ENCODE measurements at regions not wholly inside any gene's neighbourhood (a gene's known extent, or its start where the extent isn't known, plus 50 kb on each side); places are given as distances from the start of the nearest gene placed in this dataset.

GRCh38 chr5:104375345-104375744 is 812.8 kb upstream of the NUDT12 start:
- Mint-ChIP-seq H3K9me3 (peaks cover 0 to 12% (median under 1%) of the 10 kb centered on the region in 8 donors), H3K4me3 (no peak overlapping the region), H3K4me1 (no peaks in the 10 kb centered on the region), H3K36me3 (no peaks in the 10 kb centered on the region), H3K27ac (no peak overlapping the region), H3K27me3 (no peaks in the 10 kb centered on the region)
- POLR2A ChIA-PET (ENCODE audit: partially characterized antibody): no interaction called here
- DNase-seq: no peak
- H3K4me3 ChIP-seq (ENCODE audit: low read length in 2 of 2): no peak overlapping the region
- no peaks in the 10 kb centered on the region for H3K36me3 ChIP-seq (ENCODE audit: insufficient read depth, low read length)
- intact Hi-C loops (cut with micrococcal nuclease): no loop called here
- H3K9me3 ChIP-seq (ENCODE audit: control insufficient read depth in 1 of 2, low read length in 2 of 2): no peaks in the 10 kb centered on the region
- CTCF ChIA-PET (ENCODE audit: partially characterized antibody): no interaction called here
- H3K27me3 ChIP-seq (ENCODE audit: insufficient read depth, low read length): no peaks in the 10 kb centered on the region
- no peaks in the 10 kb centered on the region for H3K4me1 ChIP-seq (ENCODE audit: insufficient read depth, low read length)
- H3K27ac ChIP-seq (ENCODE audit: low read depth, low read length): no peak overlapping the region

DNA sequence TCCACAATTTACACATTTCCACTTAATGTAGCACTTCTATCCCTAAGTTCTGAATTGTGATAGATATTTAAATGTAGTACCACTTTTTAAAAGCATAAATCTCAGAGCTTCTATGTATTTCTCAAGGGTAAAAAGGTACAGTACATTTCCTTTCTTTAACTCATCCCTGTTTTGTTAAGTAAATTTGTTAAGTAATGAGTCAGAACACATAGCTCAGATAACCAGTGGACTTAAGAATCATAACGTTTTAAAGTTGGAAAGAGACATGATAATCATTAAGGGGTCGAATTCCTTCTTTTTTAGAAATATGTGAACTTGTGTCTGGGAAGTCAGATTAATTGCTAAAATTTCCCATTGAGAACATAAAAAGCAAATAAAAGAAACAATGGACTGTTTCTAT is 810.2 kb upstream of the NUDT12 start:
- Mint-ChIP-seq H3K9me3 (peaks cover 0 to 16% (median under 1%) of the 10 kb centered on the region in 8 donors), H3K36me3 (no peaks in the 10 kb centered on the region), H3K4me3 (no peak overlapping the region), H3K27ac (no peak overlapping the region), H3K4me1 (no peaks in the 10 kb centered on the region), H3K27me3 (no peaks in the 10 kb centered on the region)
- POLR2A ChIA-PET (ENCODE audit: partially characterized antibody): no interaction called here
- CTCF ChIA-PET (ENCODE audit: partially characterized antibody): no interaction called here
- intact Hi-C loops (cut with micrococcal nuclease): no loop called here
- no peaks in the 10 kb centered on the region for H3K4me1 ChIP-seq (ENCODE audit: insufficient read depth, low read length)
- H3K27me3 ChIP-seq (ENCODE audit: insufficient read depth, low read length): no peaks in the 10 kb centered on the region
- H3K27ac ChIP-seq (ENCODE audit: low read depth, low read length): no peak overlapping the region
- no peak for DNase-seq
- no peaks in the 10 kb centered on the region for H3K9me3 ChIP-seq (ENCODE audit: control insufficient read depth in 1 of 2, low read length in 2 of 2)
- no peak overlapping the region for H3K4me3 ChIP-seq (ENCODE audit: low read length in 2 of 2)
- no peaks in the 10 kb centered on the region for H3K36me3 ChIP-seq (ENCODE audit: insufficient read depth, low read length)

- Mint-ChIP-seq H3K27ac (no peak overlapping the region), H3K27me3 (no peaks in the 10 kb centered on the region), H3K4me3 (no peak overlapping the region), H3K9me3 (peaks cover 0 to 20% (median 2%) of the 10 kb centered on the region in 8 donors), H3K4me1 (no peaks in the 10 kb centered on the region), H3K36me3 (no peaks in the 10 kb centered on the region)
- H3K4me1 ChIP-seq (ENCODE audit: insufficient read depth, low read length): no peaks in the 10 kb centered on the region
- H3K9me3 ChIP-seq (ENCODE audit: control insufficient read depth in 1 of 2, low read length in 2 of 2): no peaks in the 10 kb centered on the region
- no peaks in the 10 kb centered on the region for H3K36me3 ChIP-seq (ENCODE audit: insufficient read depth, low read length)
- DNase-seq: no peak
- POLR2A ChIA-PET (ENCODE audit: partially characterized antibody): no interaction called here
- no peaks in the 10 kb centered on the region for H3K27me3 ChIP-seq (ENCODE audit: insufficient read depth, low read length)
- no peak overlapping the region for H3K4me3 ChIP-seq (ENCODE audit: low read length in 2 of 2)
- intact Hi-C loops (cut with micrococcal nuclease): no loop called here
- CTCF ChIA-PET (ENCODE audit: partially characterized antibody): interaction anchor here (0.7 kb wide), 1 partner anchor 19 kb away, joined by 3 read pairs; no protein-coding TSS in a partner anchor
- H3K27ac ChIP-seq (ENCODE audit: low read depth, low read length): no peak overlapping the region
Measured at GRCh38 chr5:104372376-104372775, 809.8 kb upstream of the NUDT12 start.

DNA sequence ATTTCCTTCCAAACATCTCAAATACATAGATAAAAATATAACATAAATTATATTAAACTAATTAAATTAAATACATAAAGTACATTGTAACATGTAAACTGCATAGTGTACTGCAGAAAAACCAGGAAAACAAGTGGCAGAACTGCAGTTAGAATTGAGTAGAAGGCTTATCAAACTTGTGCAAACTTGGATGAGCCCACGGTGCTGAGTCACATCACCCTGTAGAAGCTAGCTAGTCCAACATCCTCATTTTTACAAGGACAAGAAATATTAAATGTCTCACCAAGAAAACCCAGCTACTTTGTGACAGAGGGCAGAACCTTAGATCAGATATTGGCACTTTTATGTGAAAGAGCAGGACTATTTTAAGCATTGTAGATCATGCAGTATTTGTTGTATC is 807.9 kb upstream of the NUDT12 start:
- ChIA-PET POLR2A (ENCODE audit: partially characterized antibody) (no interaction called here), CTCF (ENCODE audit: partially characterized antibody) (no interaction called here)
- Histone ChIP-seq H3K9me3 (ENCODE audit: control insufficient read depth in 1 of 2, low read length in 2 of 2) (no peaks in the 10 kb centered on the region), H3K27ac (ENCODE audit: low read depth, low read length) (no peak overlapping the region), H3K4me1 (ENCODE audit: insufficient read depth, low read length) (no peaks in the 10 kb centered on the region), H3K27me3 (ENCODE audit: insufficient read depth, low read length) (no peaks in the 10 kb centered on the region), H3K36me3 (ENCODE audit: insufficient read depth, low read length) (no peaks in the 10 kb centered on the region), H3K4me3 (ENCODE audit: low read length in 2 of 2) (no peak overlapping the region)
- H3K4me3 Mint-ChIP-seq: no peak overlapping the region
- no peak for DNase-seq
- no peaks in the 10 kb centered on the region for H3K27me3 Mint-ChIP-seq
- no peaks in the 10 kb centered on the region for H3K4me1 Mint-ChIP-seq
- H3K9me3 Mint-ChIP-seq: peaks cover 0 to 26% (median 4%) of the 10 kb centered on the region in 8 donors
- no peaks in the 10 kb centered on the region for H3K36me3 Mint-ChIP-seq
- no peak overlapping the region for H3K27ac Mint-ChIP-seq
- intact Hi-C loops (cut with micrococcal nuclease): no loop called here

GRCh38 chr5:104367978-104368377 is 805.4 kb upstream of the NUDT12 start:
- Mint-ChIP-seq H3K27ac (no peak overlapping the region), H3K36me3 (no peaks in the 10 kb centered on the region), H3K4me3 (no peak overlapping the region), H3K4me1 (no peaks in the 10 kb centered on the region), H3K9me3 (peaks cover 0 to 23% (median 4%) of the 10 kb centered on the region in 8 donors), H3K27me3 (no peaks in the 10 kb centered on the region)
- Histone ChIP-seq H3K36me3 (ENCODE audit: insufficient read depth, low read length) (no peaks in the 10 kb centered on the region), H3K27ac (ENCODE audit: low read depth, low read length) (no peak overlapping the region), H3K27me3 (ENCODE audit: insufficient read depth, low read length) (no peaks in the 10 kb centered on the region), H3K9me3 (ENCODE audit: control insufficient read depth in 1 of 2, low read length in 2 of 2) (no peaks in the 10 kb centered on the region), H3K4me1 (ENCODE audit: insufficient read depth, low read length) (no peaks in the 10 kb centered on the region), H3K4me3 (ENCODE audit: low read length in 2 of 2) (no peak overlapping the region)
- intact Hi-C loops (cut with micrococcal nuclease): no loop called here
- ChIA-PET CTCF (ENCODE audit: partially characterized antibody) (no interaction called here), POLR2A (ENCODE audit: partially characterized antibody) (no interaction called here)
- no peak for DNase-seq

GRCh38 chr5:104363567-104363966 is 801.0 kb upstream of the NUDT12 start:
- Histone ChIP-seq H3K9me3 (ENCODE audit: control insufficient read depth in 1 of 2, low read length in 2 of 2) (no peaks in the 10 kb centered on the region), H3K36me3 (ENCODE audit: insufficient read depth, low read length) (no peaks in the 10 kb centered on the region), H3K27ac (ENCODE audit: low read depth, low read length) (no peak overlapping the region), H3K4me3 (ENCODE audit: low read length in 2 of 2) (no peak overlapping the region), H3K27me3 (ENCODE audit: insufficient read depth, low read length) (no peaks in the 10 kb centered on the region), H3K4me1 (ENCODE audit: insufficient read depth, low read length) (no peaks in the 10 kb centered on the region)
- Mint-ChIP-seq H3K9me3 (peaks cover 0 to 14% (median 2%) of the 10 kb centered on the region in 8 donors), H3K4me1 (no peaks in the 10 kb centered on the region), H3K27me3 (no peaks in the 10 kb centered on the region), H3K27ac (no peak overlapping the region), H3K4me3 (no peak overlapping the region), H3K36me3 (no peaks in the 10 kb centered on the region)
- no peak for DNase-seq
- intact Hi-C loops (cut with micrococcal nuclease): no loop called here
- ChIA-PET POLR2A (ENCODE audit: partially characterized antibody) (no interaction called here), CTCF (ENCODE audit: partially characterized antibody) (no interaction called here)

DNA sequence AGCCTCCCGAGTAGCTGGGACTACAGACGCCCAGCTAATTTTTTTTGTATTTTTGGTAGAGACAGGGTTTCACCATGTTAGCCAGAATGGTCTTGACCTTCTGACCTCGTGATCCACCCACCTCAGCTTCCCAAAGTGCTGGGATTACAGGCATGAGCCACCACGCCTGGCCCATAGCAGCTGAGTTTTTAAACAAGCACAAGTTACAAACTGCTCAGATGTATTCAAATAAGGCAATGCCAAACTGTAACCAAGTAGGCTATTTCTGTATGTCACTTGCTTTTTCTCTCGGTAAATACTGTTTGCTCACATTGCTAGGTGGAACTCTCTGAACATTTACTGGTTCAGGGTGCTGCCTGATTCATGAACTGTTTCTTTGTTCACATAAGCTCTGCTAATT is 799.3 kb upstream of the NUDT12 start:
- no peaks in the 10 kb centered on the region for H3K36me3 ChIP-seq (ENCODE audit: insufficient read depth, low read length)
- H3K4me1 Mint-ChIP-seq: no peaks in the 10 kb centered on the region
- H3K4me1 ChIP-seq (ENCODE audit: insufficient read depth, low read length): no peaks in the 10 kb centered on the region
- H3K27ac Mint-ChIP-seq: no peak overlapping the region
- H3K27me3 ChIP-seq (ENCODE audit: insufficient read depth, low read length): no peaks in the 10 kb centered on the region
- H3K4me3 ChIP-seq (ENCODE audit: low read length in 2 of 2): no peak overlapping the region
- H3K27me3 Mint-ChIP-seq: no peaks in the 10 kb centered on the region
- H3K9me3 ChIP-seq (ENCODE audit: control insufficient read depth in 1 of 2, low read length in 2 of 2): no peaks in the 10 kb centered on the region
- H3K9me3 Mint-ChIP-seq: peaks cover 0 to 12% (median under 1%) of the 10 kb centered on the region in 8 donors
- ChIA-PET CTCF (ENCODE audit: partially characterized antibody) (no interaction called here), POLR2A (ENCODE audit: partially characterized antibody) (no interaction called here)
- no peak overlapping the region for H3K4me3 Mint-ChIP-seq
- no peak for DNase-seq
- intact Hi-C loops (cut with micrococcal nuclease): no loop called here
- no peaks in the 10 kb centered on the region for H3K36me3 Mint-ChIP-seq
- no peak overlapping the region for H3K27ac ChIP-seq (ENCODE audit: low read depth, low read length)

- DNase-seq: no peak
- ChIA-PET CTCF (ENCODE audit: partially characterized antibody) (no interaction called here), POLR2A (ENCODE audit: partially characterized antibody) (no interaction called here)
- H3K9me3 ChIP-seq (ENCODE audit: control insufficient read depth in 1 of 2, low read length in 2 of 2): no peaks in the 10 kb centered on the region
- no peaks in the 10 kb centered on the region for H3K27me3 ChIP-seq (ENCODE audit: insufficient read depth, low read length)
- H3K36me3 Mint-ChIP-seq: no peaks in the 10 kb centered on the region
- H3K4me3 Mint-ChIP-seq: no peak overlapping the region
- intact Hi-C loops (cut with micrococcal nuclease): no loop called here
- H3K27me3 Mint-ChIP-seq: no peaks in the 10 kb centered on the region
- no peak overlapping the region for H3K27ac Mint-ChIP-seq
- no peaks in the 10 kb centered on the region for H3K36me3 ChIP-seq (ENCODE audit: insufficient read depth, low read length)
- H3K27ac ChIP-seq (ENCODE audit: low read depth, low read length): no peak overlapping the region
- H3K4me3 ChIP-seq (ENCODE audit: low read length in 2 of 2): no peak overlapping the region
- no peaks in the 10 kb centered on the region for H3K4me1 ChIP-seq (ENCODE audit: insufficient read depth, low read length)
- H3K9me3 Mint-ChIP-seq: peaks cover 0 to 5% (median 0%) of the 10 kb centered on the region in 8 donors
- H3K4me1 Mint-ChIP-seq: no peaks in the 10 kb centered on the region
Measured at GRCh38 chr5:104355350-104355749, 792.8 kb upstream of the NUDT12 start.
